SK-N-SH (cell line): ENCODE measurements at regions not wholly inside any gene's neighbourhood (a gene's known extent, or its start where the extent isn't known, plus 50 kb on each side); places are given as distances from the start of the nearest gene placed in this dataset.

Experiments
- CTCF ChIA-PET: fragments of 300-600, 350-600 bp; formaldehyde crosslinking; extraction: SDS; loops from one replicate; lab custom pipeline; 2021; lab: Yijun Ruan, JAX
- POLR2A ChIA-PET: fragments of 350-600 bp; sonication (Branson Sonifier 250); formaldehyde crosslinking; extraction: SDS; loops from one replicate; lab custom pipeline; 2020; ENCODE audit warnings: antibody characterized with exemption, inconsistent platforms; lab: Yijun Ruan, JAX
- DNase-seq: peaks from one replicate; pipeline ENCODE4 v3.0.0; 2012
- H2AFZ ChIP-seq: fragments of 200-600 bp; sonication (generic); 2 replicates; pipeline ENCODE4 v1.8.1; 2016; ENCODE audit warnings: antibody characterized with exemption, mild to moderate bottlenecking, low read depth
- H3F3A ChIP-seq: fragments of 200-600 bp; sonication (generic); replicated peaks from 2 replicates; pipeline ENCODE3; 2016; ENCODE audit warnings: antibody characterized with exemption, mild to moderate bottlenecking; ENCODE audit not compliant: insufficient read depth
- H3K27ac ChIP-seq, 2 experiments: fragments of 200-500 bp in 1 of 2; fragments of 200-600 bp in 1 of 2; sonication (Bioruptor generic) in 1 of 2; sonication (generic), shearing (Covaris generic) in 1 of 2; 2 replicates each; pipeline versions ENCODE4 v1.5.1 to v1.6.1; 2014 to 2016; ENCODE audit warnings: low read depth in 2 of 2, inconsistent platforms in 1 of 2, low read length in 1 of 2, mild to moderate bottlenecking in 1 of 2, mixed read lengths in 1 of 2
- H3K27me3 ChIP-seq: fragments of 200-600 bp; sonication (generic), shearing (Covaris generic); 2 replicates; pipeline ENCODE4 v1.6.1; 2016; ENCODE audit warnings: mixed run types; ENCODE audit not compliant: insufficient read depth
- H3K36me3 ChIP-seq, 2 experiments: fragments of 200-500 bp in 1 of 2; fragments of 200-600 bp in 1 of 2; sonication (Bioruptor generic) in 1 of 2; sonication (generic) in 1 of 2; replicated peaks in 1 of 2; 2 replicates each; pipeline versions ENCODE3 to v1.5.1; 2014 to 2016; ENCODE audit warnings: low read length in 1 of 2, mild to moderate bottlenecking in 1 of 2; ENCODE audit not compliant: insufficient read depth in 2 of 2, control insufficient read depth in 1 of 2
- H3K4me1 ChIP-seq, 2 experiments: fragments of 200-500 bp in 1 of 2; fragments of 200-600 bp in 1 of 2; sonication (Bioruptor generic) in 1 of 2; sonication (generic), shearing (Covaris generic) in 1 of 2; 2 replicates each; pipeline versions ENCODE4 v1.5.1 to v1.6.1; 2014 to 2016; ENCODE audit warnings: low read depth in 1 of 2, low read length in 1 of 2, mixed run types in 1 of 2; ENCODE audit not compliant: insufficient read depth in 2 of 2, control insufficient read depth in 1 of 2
- H3K4me2 ChIP-seq: fragments of 200-600 bp; sonication (generic), shearing (Covaris generic); 2 replicates; pipeline ENCODE4 v1.6.1; 2017; ENCODE audit warnings: mixed run types
- H3K4me3 ChIP-seq, 2 experiments: fragments of 200-500 bp in 1 of 2; fragments of 200-600 bp in 1 of 2; sonication (Bioruptor generic) in 1 of 2; sonication (generic), shearing (Covaris generic) in 1 of 2; 2 replicates each; pipeline versions ENCODE4 v1.5.1 to v1.8.1; 2014 to 2016; ENCODE audit warnings: low read depth in 2 of 2, inconsistent platforms in 1 of 2, low read length in 1 of 2, mild to moderate bottlenecking in 1 of 2, mixed read lengths in 1 of 2, moderate library complexity in 1 of 2
- H3K79me2 ChIP-seq: fragments of 200-600 bp; sonication (generic); 2 replicates; pipeline ENCODE4 v1.8.1; 2017; ENCODE audit warnings: mild to moderate bottlenecking; ENCODE audit not compliant: insufficient read depth
- H3K9ac ChIP-seq: fragments of 200-600 bp; sonication (generic); 2 replicates; pipeline ENCODE4 v1.6.1; 2017; ENCODE audit warnings: mixed run types
- H3K9me2 ChIP-seq: fragments of 200-600 bp; sonication (generic); 2 replicates; pipeline ENCODE4 v1.6.1; 2017; ENCODE audit warnings: mixed run types
- H3K9me3 ChIP-seq: fragments of 200-600 bp; sonication (generic); 2 replicates; pipeline ENCODE4 v1.6.1; 2017; ENCODE audit warnings: mixed run types, mild to moderate bottlenecking, moderate library complexity
- H4K20me1 ChIP-seq: fragments of 200-600 bp; sonication (generic); 2 replicates; pipeline ENCODE4 v1.6.1; 2017; ENCODE audit warnings: mild to moderate bottlenecking, mixed run types; ENCODE audit not compliant: insufficient read depth
- EZH2phosphoT487 ChIP-seq: fragments of 200-600 bp; sonication (generic); IDR thresholded peaks from 2 replicates; pipeline ENCODE4 v1.6.1; 2017; ENCODE audit warnings: low read depth, mixed run types, mild to moderate bottlenecking, antibody characterized with exemption, moderate library complexity, borderline replicate concordance
- FOXJ3 ChIP-seq: sonication (generic); formaldehyde crosslinking; IDR thresholded peaks from 2 replicates; pipeline ENCODE4 v1.5.1; 2020; ENCODE audit warnings: mild to moderate bottlenecking, missing genetic modification reagents
- JUND ChIP-seq: IDR thresholded peaks from 2 replicates; pipeline ENCODE4 v1.4.0; 2012
- NRF1 ChIP-seq: IDR thresholded peaks from 2 replicates; pipeline ENCODE4 v1.6.1; 2012; ENCODE audit warnings: low read depth, mild to moderate bottlenecking, low read length
- POLR2AphosphoS5 ChIP-seq: IDR thresholded peaks from 2 replicates; pipeline ENCODE4 v1.6.1; 2012; ENCODE audit warnings: low read depth, low read length
- TEAD4 ChIP-seq: IDR thresholded peaks from 2 replicates; pipeline ENCODE4 v1.4.0; 2012; ENCODE audit warnings: mild to moderate bottlenecking, borderline replicate concordance; ENCODE audit not compliant: insufficient read depth
- YY1 ChIP-seq: IDR thresholded peaks from 2 replicates; pipeline ENCODE4 v1.4.0; 2012; ENCODE audit warnings: low read depth, mild to moderate bottlenecking
- WGBS: methylation state at CpG from one replicate; pipeline ENCODE4 v1.1.6; 2017; ENCODE audit warnings: low lambda C conversion rate; 5-methylcytosine and 5-hydroxymethylcytosine counted together
- TF ChIP-seq, protein P1 (sequence below): fragments of 150-350 bp; IDR thresholded peaks from 2 replicates; pipeline ENCODE4 v1.6.1; 2016; ENCODE audit warnings: mild to moderate bottlenecking, low read depth, low read length
- TF ChIP-seq, protein P2 (sequence below): fragments of 150-350 bp; IDR thresholded peaks from 2 replicates; pipeline ENCODE4 v1.6.1; 2017; ENCODE audit warnings: antibody characterized with exemption, low read length, low read depth, borderline replicate concordance

DNA sequence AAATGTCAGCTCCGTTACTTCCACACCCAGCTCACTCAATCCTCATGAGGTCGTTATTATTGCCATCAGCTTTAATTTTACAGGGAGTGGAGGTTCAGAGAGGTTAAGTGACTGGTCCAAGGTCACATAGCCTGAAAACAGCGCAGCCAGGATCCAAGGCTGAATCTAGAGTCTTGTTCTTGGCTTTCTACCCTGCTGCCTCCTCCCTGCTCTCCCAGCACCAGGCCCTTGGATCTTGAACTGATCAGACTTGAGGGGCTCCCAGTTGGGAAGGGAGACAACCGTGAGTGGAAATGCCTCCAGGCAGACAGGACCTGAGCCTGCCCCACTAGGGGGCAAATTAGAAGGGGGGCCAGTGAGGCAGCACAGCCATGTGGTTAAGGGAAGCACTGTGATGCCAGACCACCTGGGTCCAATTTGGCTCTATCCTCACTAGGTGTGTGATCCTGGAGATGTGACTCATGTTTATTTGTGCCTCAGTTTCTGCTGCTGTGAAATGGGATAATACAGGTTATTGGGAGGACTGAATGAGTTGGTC is 135.6 kb upstream of the PTPN1 start:
- H3F3A ChIP-seq, result no peaks in the 10 kb centered on the region
- no peak overlapping the region for H3K27ac ChIP-seq
- H2AFZ ChIP-seq, result no peak overlapping the region
- no peak overlapping the region for H3K4me2 ChIP-seq
- no peak overlapping the region for H3K4me3 ChIP-seq
- H3K9ac ChIP-seq, result no peak overlapping the region
- 65% methylated on average over 4 of the region's 4 CpGs for WGBS
- POLR2A ChIA-PET, result no interaction called here
- H3K9me2 ChIP-seq, result no peaks in the 10 kb centered on the region
- H4K20me1 ChIP-seq, result no peaks in the 10 kb centered on the region
- no peaks in the 10 kb centered on the region for H3K79me2 ChIP-seq
- peaks cover 12 to 18% of the 10 kb centered on the region in 2 experiments; a peak in 1 of 4 replicates for H3K4me1 ChIP-seq
- CTCF ChIA-PET, result interaction anchor here (1.5 kb wide), 1 partner anchor 86 kb away, joined by 4 read pairs; no protein-coding TSS in a partner anchor
- H3K9me3 ChIP-seq, result no peaks in the 10 kb centered on the region
- H3K36me3 ChIP-seq, result no peaks in the 10 kb centered on the region
- no peaks in the 10 kb centered on the region for H3K27me3 ChIP-seq
- DNase-seq, result no peak
- TF ChIP-seq EZH2phosphoT487, result no peak
- TF ChIP-seq NRF1, result no peak
- TF ChIP-seq, protein P1, sequence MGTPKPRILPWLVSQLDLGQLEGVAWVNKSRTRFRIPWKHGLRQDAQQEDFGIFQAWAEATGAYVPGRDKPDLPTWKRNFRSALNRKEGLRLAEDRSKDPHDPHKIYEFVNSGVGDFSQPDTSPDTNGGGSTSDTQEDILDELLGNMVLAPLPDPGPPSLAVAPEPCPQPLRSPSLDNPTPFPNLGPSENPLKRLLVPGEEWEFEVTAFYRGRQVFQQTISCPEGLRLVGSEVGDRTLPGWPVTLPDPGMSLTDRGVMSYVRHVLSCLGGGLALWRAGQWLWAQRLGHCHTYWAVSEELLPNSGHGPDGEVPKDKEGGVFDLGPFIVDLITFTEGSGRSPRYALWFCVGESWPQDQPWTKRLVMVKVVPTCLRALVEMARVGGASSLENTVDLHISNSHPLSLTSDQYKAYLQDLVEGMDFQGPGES, result no peak

DNA sequence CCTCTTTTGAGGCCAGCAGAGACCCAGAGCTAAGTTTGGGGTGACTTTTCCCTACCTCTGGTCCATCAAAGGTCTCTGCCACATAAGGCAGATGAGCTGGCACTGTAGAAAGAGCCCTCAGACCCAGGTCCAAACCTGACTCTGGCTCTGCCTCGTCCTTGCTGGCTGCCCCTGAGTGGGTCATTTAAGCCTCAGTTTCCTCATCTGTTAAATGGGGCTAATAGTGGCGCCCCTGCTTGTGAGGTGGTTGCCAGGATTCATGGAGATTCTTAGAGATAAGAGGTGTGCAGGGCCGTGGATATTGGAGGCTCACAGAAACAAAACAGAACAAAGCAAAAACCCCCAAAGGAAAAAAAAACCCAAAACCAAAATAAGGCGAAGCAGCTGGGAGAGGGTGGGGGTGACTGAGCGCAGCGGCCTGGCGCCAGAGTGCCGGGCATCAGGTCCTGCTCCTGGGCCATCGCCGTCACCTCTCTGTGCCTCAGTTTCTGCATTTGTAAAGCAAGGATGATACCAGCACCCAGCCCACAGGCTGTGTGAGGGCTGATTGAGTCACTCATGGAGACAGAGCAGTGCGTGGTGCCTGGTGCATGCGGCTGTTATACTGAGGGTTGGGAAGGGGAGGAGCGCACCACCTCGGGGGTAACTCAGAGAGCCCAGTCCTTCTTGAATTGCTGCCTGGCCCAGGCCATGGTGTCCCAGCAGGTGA is 133.8 kb upstream of the PTPN1 start:
- Histone ChIP-seq H3K79me2 (no peaks in the 10 kb centered on the region), H3K27ac (no peak overlapping the region), H3K27me3 (no peaks in the 10 kb centered on the region)
- WGBS, result 89% methylated on average over 14 of the region's 14 CpGs
- no peak for TF ChIP-seq JUND
- TF ChIP-seq TEAD4, result no peak
- TF ChIP-seq YY1, result no peak
- TF ChIP-seq FOXJ3 (CRISPR knock-in tag), result no peak
- TF ChIP-seq POLR2AphosphoS5, result no peak
- TF ChIP-seq, protein P2, sequence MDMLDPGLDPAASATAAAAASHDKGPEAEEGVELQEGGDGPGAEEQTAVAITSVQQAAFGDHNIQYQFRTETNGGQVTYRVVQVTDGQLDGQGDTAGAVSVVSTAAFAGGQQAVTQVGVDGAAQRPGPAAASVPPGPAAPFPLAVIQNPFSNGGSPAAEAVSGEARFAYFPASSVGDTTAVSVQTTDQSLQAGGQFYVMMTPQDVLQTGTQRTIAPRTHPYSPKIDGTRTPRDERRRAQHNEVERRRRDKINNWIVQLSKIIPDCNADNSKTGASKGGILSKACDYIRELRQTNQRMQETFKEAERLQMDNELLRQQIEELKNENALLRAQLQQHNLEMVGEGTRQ, result no peak
- TF ChIP-seq, all 33 proteins: peak for 0
- H3K9ac ChIP-seq, result no peak overlapping the region
- no peaks in the 10 kb centered on the region for H4K20me1 ChIP-seq
- H3K4me2 ChIP-seq, result no peak overlapping the region
- H3K9me2 ChIP-seq, result no peaks in the 10 kb centered on the region
- DNase-seq, result no peak
- H3K4me3 ChIP-seq, result no peak overlapping the region
- ChIA-PET CTCF (interaction anchor here (1.0 to 1.5 kb wide), 2 partner anchors 10 to 84 kb away, joined by 3 to 4 read pairs; no protein-coding TSS in a partner anchor), POLR2A (no interaction called here)
- peaks cover 12 to 20% of the 10 kb centered on the region in 2 experiments; a peak in 1 of 4 replicates for H3K4me1 ChIP-seq
- no peaks in the 10 kb centered on the region for H3F3A ChIP-seq
- no peak overlapping the region for H2AFZ ChIP-seq
- no peaks in the 10 kb centered on the region for H3K36me3 ChIP-seq
- no peaks in the 10 kb centered on the region for H3K9me3 ChIP-seq
